ENCODE measurements at regions not wholly inside any gene's neighbourhood (a gene's known extent, or its start where the extent isn't known, plus 50 kb on each side); places are given as distances from the start of the nearest gene placed in this dataset.

- no peak for TF ChIP-seq NKRF (IDR thresholded peaks at IDR 0.05; ENCODE audit: borderline replicate concordance)
These were observed 210.9 kb upstream of the CST7 start (continued) for GRCh38 chr20:24738058-24738775.

- ChIA-PET POLR2A (no interaction called here), CTCF (ENCODE audit: low intra/inter-chr PET ratio) (no interaction called here)
- H3K27ac ChIP-seq (ENCODE audit: extremely low read depth, low read depth, low read length), result no peak overlapping the region
- H2AFZ ChIP-seq (ENCODE audit: low read depth, low read length), result no peak overlapping the region
- no peaks in the 10 kb centered on the region for H3K9me1 ChIP-seq (ENCODE audit: control insufficient read depth, insufficient read depth, low read length)
- intact Hi-C loops (cut with micrococcal nuclease), result no loop called here
- H3K9ac ChIP-seq (ENCODE audit: insufficient read depth in 1 of 2, low read depth in 2 of 2, low read length in 2 of 2), result no peak overlapping the region
- no TSS peak for BruUV-seq (replicated peaks)
- FAIRE-seq (no peak), ATAC-seq (no peak), DNase-seq (ENCODE audit: extremely low read depth in 1 of 4, low spot score in 3 of 4) (no peak)
- WGBS (ENCODE audit: insufficient coverage, low coverage, missing lambda C conversion rate), result 0% methylated on average over 6 of the region's 7 CpGs
- H3K36me3 ChIP-seq (ENCODE audit: control insufficient read depth, insufficient read depth, low read length), result no peaks in the 10 kb centered on the region
- no peak overlapping the region for H3K4me3 ChIP-seq
- no peaks in the 10 kb centered on the region for H3K79me2 ChIP-seq (ENCODE audit: control insufficient read depth, insufficient read depth, low read length)
- H3K4me2 ChIP-seq (ENCODE audit: insufficient read depth, low read length), result no peak overlapping the region
- no peaks in the 10 kb centered on the region; the same call in 1 of the 2 replicates for H4K20me1 ChIP-seq (replicated peaks; ENCODE audit: control insufficient read depth, insufficient read depth, low read length)
- H3K9me3 ChIP-seq (replicated peaks; ENCODE audit: control insufficient read depth, insufficient read depth, low read depth, low read length), result no peaks in the 10 kb centered on the region
- in situ Hi-C loops (cut with MboI), result no loop called here
- H3K27me3 ChIP-seq (ENCODE audit: control insufficient read depth in 2 of 2, insufficient read depth in 2 of 2, low read length in 2 of 2), result peaks cover 0 to 5% of the 10 kb centered on the region in 2 experiments; a peak in 1 of 5 replicates
- TF ChIP-seq RFX5 (IDR thresholded peaks at IDR 0.05; ENCODE audit: low read depth, low read length) (no peak), SRF (CRISPR knock-in tag; IDR thresholded peaks at IDR 0.05) (no peak), DPF2 (IDR thresholded peaks at IDR 0.05) (no peak), SMAD1 (IDR thresholded peaks at IDR 0.05; ENCODE audit: low read depth, low read length, partially characterized antibody) (no peak), ZNF583 (CRISPR knock-in tag; IDR thresholded peaks at IDR 0.05) (no peak), ILK (tag; IDR thresholded peaks at IDR 0.05; ENCODE audit: borderline replicate concordance, low read depth) (no peak), HMGN3 (IDR thresholded peaks at IDR 0.05; ENCODE audit: borderline replicate concordance, extremely low read depth, insufficient read length, low read depth, low read length) (no peak), ZBED1 (IDR thresholded peaks at IDR 0.05) (no peak), ZNF717 (CRISPR knock-in tag; IDR thresholded peaks at IDR 0.05) (no peak), MYC (IDR thresholded peaks at IDR 0.05; ENCODE audit: low read depth, low read length) (no peak), MYC (CRISPR knock-in tag; IDR thresholded peaks at IDR 0.05; ENCODE audit: borderline replicate concordance, low read depth) (no peak), EWSR1 (IDR thresholded peaks at IDR 0.05; ENCODE audit: borderline replicate concordance, low read depth, partially characterized antibody) (no peak)
- no peaks in the 10 kb centered on the region for H3K4me1 ChIP-seq (replicated peaks in 1 of 2; ENCODE audit: control insufficient read depth in 2 of 2, insufficient read depth in 2 of 2, low read length in 2 of 2)
These were observed 210.0 kb upstream of the CST7 start for GRCh38 chr20:24738981-24739633.
